Activated CD8-positive, alpha-beta memory T cell treated with anti-CD3 and anti-CD28 coated beads, Interleukin-2, amount 50 U/mL, for 24 hours (primary cell): ENCODE measurements at regions not wholly inside any gene's neighbourhood (a gene's known extent, or its start where the extent isn't known, plus 50 kb on each side); places are given as distances from the start of the nearest gene placed in this dataset.

Experiments
- DNase-seq: peaks from one replicate; pipeline ENCODE4 v3.0.0-alpha.2; 2020; ENCODE audit errors: extremely low read depth

- DNase-seq = no peak
Observed at GRCh38 chr2:198232281-198232680, 427.9 kb downstream of the PLCL1 start.

- DNase-seq = no peak
Observed at GRCh38 chr2:198231562-198231961, 427.2 kb downstream of the PLCL1 start.

DNA sequence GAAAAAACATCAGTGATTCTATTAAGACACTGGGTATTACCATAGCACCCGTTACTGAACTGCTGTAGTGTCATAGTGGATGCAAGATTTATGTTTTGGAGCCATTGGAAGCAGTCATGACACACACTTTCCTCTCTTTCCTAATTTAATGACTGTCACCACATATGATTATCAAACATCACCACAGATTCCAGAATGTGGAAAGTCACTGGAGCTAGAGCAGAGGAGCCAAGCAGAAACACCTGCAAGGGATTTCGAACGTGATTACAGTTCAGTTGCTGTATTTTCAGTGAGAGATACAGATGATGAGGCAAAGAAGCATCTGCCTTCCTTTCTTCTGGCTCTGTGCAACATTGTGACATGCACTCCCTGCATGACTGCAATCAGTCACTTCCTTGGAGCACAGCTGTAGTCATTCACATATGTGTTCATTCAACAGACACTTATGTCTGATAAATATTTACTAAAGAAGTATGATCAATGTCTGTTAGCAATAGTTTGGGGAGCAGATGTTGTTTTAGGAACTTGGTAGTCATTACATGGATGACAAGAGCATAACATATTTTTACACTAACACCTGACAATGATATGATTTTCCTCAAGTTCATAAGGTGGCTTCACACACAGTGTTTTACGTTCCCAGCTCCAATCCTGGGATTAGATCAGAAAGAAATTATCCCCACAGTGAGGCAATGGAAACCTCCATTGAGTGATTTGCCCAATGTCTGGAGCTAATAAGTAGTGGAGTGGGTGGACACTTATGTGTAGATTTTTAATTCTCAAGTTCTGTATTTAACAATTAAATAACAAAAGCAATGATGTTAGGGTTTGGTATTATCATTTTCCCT, 416.6 kb downstream of the PLCL1 start:
- no peak for DNase-seq

- no peak for DNase-seq
Observed at GRCh38 chr2:198219292-198219691, 414.9 kb downstream of the PLCL1 start.

GRCh38 chr2:198214114-198214596, 409.8 kb downstream of the PLCL1 start:
- DNase-seq = no peak

DNA sequence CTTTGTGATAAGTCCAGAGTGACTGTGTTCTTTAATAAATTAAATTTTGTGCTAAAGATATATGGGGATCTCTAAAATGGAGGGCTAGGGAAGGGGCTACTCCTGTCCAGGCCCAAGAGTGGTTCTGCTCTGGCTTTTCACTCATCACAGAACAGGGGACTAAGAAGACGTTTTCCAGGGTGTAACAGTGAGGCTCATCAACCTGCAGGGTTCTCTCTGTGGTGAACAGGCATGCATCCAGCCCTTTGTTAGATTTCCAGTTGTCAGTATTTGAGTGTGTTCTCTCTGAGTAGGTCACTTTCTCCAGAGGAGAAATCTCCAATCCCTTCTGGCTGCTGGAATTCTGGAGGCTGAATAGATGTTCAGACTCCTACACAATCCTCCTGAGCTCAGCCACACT, 408.9 kb downstream of the PLCL1 start:
- no peak for DNase-seq

GRCh38 chr2:198211706-198212105, 407.3 kb downstream of the PLCL1 start:
- no peak for DNase-seq

DNA sequence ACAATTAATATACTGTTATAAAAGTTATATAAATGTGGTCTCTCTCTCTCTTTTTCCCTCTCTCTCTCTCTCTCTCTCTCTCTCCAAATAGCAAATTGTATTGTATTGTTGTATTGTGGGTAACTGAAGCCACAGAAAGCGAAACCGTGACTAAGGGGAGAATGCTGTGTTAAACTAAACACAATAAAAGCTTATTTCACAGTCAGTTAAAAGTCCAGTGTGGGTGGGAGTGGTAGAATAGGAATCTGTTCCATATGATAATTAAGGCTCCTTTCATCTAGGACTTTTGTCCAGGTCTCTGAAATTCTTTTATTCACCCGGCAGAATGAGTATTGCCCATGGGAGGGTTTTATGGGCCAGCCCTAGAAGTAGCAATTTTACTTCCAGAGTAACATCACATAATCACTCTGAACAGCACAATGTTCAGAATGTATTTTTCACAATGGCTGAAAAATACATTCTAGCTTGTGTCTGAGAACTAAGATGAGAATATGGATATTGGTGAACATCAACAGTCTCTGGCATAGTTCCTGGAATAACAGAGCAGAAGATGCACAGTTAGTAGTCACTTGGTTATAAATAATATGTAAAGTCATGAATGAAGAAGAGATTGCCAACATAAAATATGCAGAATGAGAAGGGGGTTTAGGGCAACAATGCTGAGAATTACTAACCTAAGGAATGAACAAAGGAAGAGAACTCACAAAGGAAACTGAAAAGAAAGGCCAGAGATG, 399.1 kb downstream of the PLCL1 start:
- no peak for DNase-seq
